ENCODE measurements at regions not wholly inside any gene's neighbourhood (a gene's known extent, or its start where the extent isn't known, plus 50 kb on each side); places are given as distances from the start of the nearest gene placed in this dataset.

DNA sequence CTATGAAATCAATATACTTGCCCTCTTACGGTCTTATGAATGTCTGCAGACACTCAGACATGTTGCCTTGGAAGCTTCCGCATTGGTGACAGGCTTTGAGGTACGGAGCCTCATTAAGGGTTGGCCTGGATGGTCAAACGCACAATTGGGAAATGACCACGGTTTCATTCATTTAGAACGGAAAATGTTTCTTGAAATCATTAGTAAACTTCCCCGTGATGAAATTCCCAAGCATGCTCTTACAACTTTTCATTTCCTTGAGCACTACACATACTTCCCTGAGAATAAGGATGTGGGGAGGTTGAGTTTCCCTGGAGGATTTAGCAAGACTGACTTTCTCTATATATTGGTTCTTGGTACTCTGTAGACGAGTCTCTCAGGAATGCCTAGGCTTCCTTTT is 146.3 kb downstream of the HLX start:
- Histone ChIP-seq H3F3A (ENCODE audit: insufficient read depth, low read length, poor library complexity, severe bottlenecking) (no peaks in the 10 kb centered on the region), H4K20me1 (ENCODE audit: insufficient read depth) (no peaks in the 10 kb centered on the region), H3K4me2 (ENCODE audit: low read length) (no peak overlapping the region)

DNA sequence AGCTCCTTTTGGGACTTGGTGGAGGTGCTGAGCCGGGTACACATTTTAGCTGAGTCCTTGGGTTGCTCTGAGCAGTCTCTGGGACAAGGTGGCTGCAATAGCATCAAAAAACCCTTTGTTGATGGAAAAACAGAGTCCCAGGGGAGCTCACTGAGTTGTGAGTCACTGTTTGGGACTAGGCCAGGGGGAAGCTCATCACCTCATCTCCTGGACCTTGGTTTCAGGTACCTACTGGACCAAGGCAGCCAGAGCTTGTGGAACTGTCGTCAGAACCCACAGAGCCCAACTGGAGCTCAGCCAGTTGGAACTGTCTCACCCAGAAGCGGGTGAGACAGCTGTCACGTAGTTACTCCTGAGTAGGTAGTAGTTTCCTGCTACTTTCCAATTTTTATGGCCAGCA is 146.7 kb downstream of the HLX start:
- Histone ChIP-seq H3K9ac (ENCODE audit: low read length) (no peak overlapping the region), H3K9me3 (ENCODE audit: low read length) (no peaks in the 10 kb centered on the region), H3F3A (ENCODE audit: insufficient read depth, low read length, poor library complexity, severe bottlenecking) (no peaks in the 10 kb centered on the region), H3K9me2 (ENCODE audit: insufficient read depth, low read length) (no peaks in the 10 kb centered on the region), H3K4me3 (ENCODE audit: low read length) (no peak overlapping the region), H3K4me2 (ENCODE audit: low read length) (no peak overlapping the region), H2AFZ (ENCODE audit: low read depth, low read length) (no peak overlapping the region), H3K27me3 (ENCODE audit: insufficient read depth, low read depth, low read length) (no peaks in the 10 kb centered on the region), H3K27ac (ENCODE audit: low read length) (no peak overlapping the region), H3K36me3 (ENCODE audit: insufficient read depth, low read length) (no peaks in the 10 kb centered on the region), H3K79me2 (replicated peaks; ENCODE audit: insufficient read depth, low read length) (no peaks in the 10 kb centered on the region), H4K20me1 (ENCODE audit: insufficient read depth) (no peaks in the 10 kb centered on the region)
- no peak for TF ChIP-seq MXI1 (conservative IDR thresholded peaks at IDR 0.05; ENCODE audit: poor library complexity, severe bottlenecking)
- TF ChIP-seq TAF1 (IDR thresholded peaks at IDR 0.05; ENCODE audit: low read depth) = no peak
- TF ChIP-seq, protein P1, sequence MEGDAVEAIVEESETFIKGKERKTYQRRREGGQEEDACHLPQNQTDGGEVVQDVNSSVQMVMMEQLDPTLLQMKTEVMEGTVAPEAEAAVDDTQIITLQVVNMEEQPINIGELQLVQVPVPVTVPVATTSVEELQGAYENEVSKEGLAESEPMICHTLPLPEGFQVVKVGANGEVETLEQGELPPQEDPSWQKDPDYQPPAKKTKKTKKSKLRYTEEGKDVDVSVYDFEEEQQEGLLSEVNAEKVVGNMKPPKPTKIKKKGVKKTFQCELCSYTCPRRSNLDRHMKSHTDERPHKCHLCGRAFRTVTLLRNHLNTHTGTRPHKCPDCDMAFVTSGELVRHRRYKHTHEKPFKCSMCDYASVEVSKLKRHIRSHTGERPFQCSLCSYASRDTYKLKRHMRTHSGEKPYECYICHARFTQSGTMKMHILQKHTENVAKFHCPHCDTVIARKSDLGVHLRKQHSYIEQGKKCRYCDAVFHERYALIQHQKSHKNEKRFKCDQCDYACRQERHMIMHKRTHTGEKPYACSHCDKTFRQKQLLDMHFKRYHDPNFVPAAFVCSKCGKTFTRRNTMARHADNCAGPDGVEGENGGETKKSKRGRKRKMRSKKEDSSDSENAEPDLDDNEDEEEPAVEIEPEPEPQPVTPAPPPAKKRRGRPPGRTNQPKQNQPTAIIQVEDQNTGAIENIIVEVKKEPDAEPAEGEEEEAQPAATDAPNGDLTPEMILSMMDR (IDR thresholded peaks at IDR 0.05; ENCODE audit: poor library complexity, severe bottlenecking) = no peak
- TF ChIP-seq, protein P2, sequence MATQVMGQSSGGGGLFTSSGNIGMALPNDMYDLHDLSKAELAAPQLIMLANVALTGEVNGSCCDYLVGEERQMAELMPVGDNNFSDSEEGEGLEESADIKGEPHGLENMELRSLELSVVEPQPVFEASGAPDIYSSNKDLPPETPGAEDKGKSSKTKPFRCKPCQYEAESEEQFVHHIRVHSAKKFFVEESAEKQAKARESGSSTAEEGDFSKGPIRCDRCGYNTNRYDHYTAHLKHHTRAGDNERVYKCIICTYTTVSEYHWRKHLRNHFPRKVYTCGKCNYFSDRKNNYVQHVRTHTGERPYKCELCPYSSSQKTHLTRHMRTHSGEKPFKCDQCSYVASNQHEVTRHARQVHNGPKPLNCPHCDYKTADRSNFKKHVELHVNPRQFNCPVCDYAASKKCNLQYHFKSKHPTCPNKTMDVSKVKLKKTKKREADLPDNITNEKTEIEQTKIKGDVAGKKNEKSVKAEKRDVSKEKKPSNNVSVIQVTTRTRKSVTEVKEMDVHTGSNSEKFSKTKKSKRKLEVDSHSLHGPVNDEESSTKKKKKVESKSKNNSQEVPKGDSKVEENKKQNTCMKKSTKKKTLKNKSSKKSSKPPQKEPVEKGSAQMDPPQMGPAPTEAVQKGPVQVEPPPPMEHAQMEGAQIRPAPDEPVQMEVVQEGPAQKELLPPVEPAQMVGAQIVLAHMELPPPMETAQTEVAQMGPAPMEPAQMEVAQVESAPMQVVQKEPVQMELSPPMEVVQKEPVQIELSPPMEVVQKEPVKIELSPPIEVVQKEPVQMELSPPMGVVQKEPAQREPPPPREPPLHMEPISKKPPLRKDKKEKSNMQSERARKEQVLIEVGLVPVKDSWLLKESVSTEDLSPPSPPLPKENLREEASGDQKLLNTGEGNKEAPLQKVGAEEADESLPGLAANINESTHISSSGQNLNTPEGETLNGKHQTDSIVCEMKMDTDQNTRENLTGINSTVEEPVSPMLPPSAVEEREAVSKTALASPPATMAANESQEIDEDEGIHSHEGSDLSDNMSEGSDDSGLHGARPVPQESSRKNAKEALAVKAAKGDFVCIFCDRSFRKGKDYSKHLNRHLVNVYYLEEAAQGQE (IDR thresholded peaks at IDR 0.05; ENCODE audit: borderline replicate concordance) = no peak
- TF ChIP-seq POLR2AphosphoS5 (IDR thresholded peaks at IDR 0.05) = no peak
- TF ChIP-seq SMC3 (conservative IDR thresholded peaks at IDR 0.05; ENCODE audit: poor library complexity) = no peak
- no peak for TF ChIP-seq EZH2 (IDR thresholded peaks at IDR 0.05; ENCODE audit: borderline replicate concordance, insufficient read depth, low read length, poor library complexity, severe bottlenecking)
- TF ChIP-seq RAD21 (conservative IDR thresholded peaks at IDR 0.05) = no peak
- no peak for TF ChIP-seq EP300 (conservative IDR thresholded peaks at IDR 0.05; ENCODE audit: poor library complexity, severe bottlenecking)

More for the DNA sequence above, 146.3 kb downstream of the HLX start:
- Histone ChIP-seq H3K36me3 (ENCODE audit: insufficient read depth, low read length) (no peaks in the 10 kb centered on the region), H3K9me3 (ENCODE audit: low read length) (no peaks in the 10 kb centered on the region), H3K4me3 (ENCODE audit: low read length) (no peak overlapping the region), H3K27me3 (ENCODE audit: insufficient read depth, low read depth, low read length) (no peaks in the 10 kb centered on the region), H3K9ac (ENCODE audit: low read length) (no peak overlapping the region), H3K9me2 (ENCODE audit: insufficient read depth, low read length) (no peaks in the 10 kb centered on the region), H3K27ac (ENCODE audit: low read length) (no peak overlapping the region), H2AFZ (ENCODE audit: low read depth, low read length) (no peak overlapping the region), H3K79me2 (replicated peaks; ENCODE audit: insufficient read depth, low read length) (no peaks in the 10 kb centered on the region)
- TF ChIP-seq RAD21 (conservative IDR thresholded peaks at IDR 0.05) = no peak
- TF ChIP-seq POLR2AphosphoS5 (IDR thresholded peaks at IDR 0.05) = no peak
- TF ChIP-seq SMC3 (conservative IDR thresholded peaks at IDR 0.05; ENCODE audit: poor library complexity) = no peak
- TF ChIP-seq MXI1 (conservative IDR thresholded peaks at IDR 0.05; ENCODE audit: poor library complexity, severe bottlenecking) = no peak
- TF ChIP-seq, protein P2 (IDR thresholded peaks at IDR 0.05; ENCODE audit: borderline replicate concordance) = no peak
- TF ChIP-seq EP300 (conservative IDR thresholded peaks at IDR 0.05; ENCODE audit: poor library complexity, severe bottlenecking) = no peak
- TF ChIP-seq, protein P1 (IDR thresholded peaks at IDR 0.05; ENCODE audit: poor library complexity, severe bottlenecking) = no peak
- TF ChIP-seq EZH2 (IDR thresholded peaks at IDR 0.05; ENCODE audit: borderline replicate concordance, insufficient read depth, low read length, poor library complexity, severe bottlenecking) = no peak
- no peak for TF ChIP-seq TAF1 (IDR thresholded peaks at IDR 0.05; ENCODE audit: low read depth)
